ENCODE measurements at regions not wholly inside any gene's neighbourhood (a gene's known extent, or its start where the extent isn't known, plus 50 kb on each side); places are given as distances from the start of the nearest gene placed in this dataset.

GRCh38 chr2:215870088-215870490 is 143.3 kb downstream of the MREG start:
- TF ChIP-seq CTCF (IDR thresholded peaks at IDR 0.05) (no peak), POLR2A (IDR thresholded peaks at IDR 0.05) (no peak)
